ENCODE measurements at regions not wholly inside any gene's neighbourhood (a gene's known extent, or its start where the extent isn't known, plus 50 kb on each side); places are given as distances from the start of the nearest gene placed in this dataset.

DNA sequence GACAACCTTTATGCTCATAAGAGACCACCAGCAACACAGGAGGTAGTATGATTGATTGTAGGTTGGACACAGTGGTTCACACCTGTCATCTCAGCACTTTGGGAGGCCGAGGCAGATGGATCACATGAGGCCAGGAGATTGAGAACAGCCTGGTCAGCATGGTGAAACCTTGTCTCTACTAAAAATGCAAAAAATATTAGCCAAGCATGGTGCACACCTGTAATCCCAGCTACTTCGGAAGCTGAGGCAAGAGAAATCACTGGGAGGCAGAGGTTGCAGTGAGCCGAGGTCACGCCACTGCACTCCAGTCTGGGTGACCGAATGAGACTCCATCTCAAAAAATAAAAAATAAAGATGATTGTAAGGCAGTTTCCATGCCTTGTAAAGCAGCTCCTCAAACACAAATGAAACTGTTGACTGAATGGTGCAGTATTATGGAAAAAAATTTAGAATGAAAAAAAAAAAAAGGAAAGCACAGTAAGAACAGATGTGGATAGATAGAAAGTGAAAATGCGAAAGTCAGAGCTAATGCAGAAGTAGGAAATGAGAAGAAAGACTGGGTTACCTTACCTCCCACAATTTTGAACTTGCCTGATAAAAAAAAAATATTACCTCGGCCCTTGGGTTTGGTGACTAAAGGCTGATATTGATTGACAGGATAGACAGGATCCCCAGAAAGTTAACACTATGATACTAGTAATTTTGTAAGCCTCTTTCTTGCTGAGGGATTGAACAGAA, 249.2 kb upstream of the TRAM1L1 start:
- Histone ChIP-seq H2AK5ac (ENCODE audit: low read length, severe bottlenecking) (no peak overlapping the region), H2BK5ac (ENCODE audit: low read depth, low read length, poor library complexity, severe bottlenecking) (no peak overlapping the region), H3K23ac (ENCODE audit: low read length in 2 of 2) (no peak overlapping the region), H2BK12ac (ENCODE audit: low read length in 2 of 2) (no peak overlapping the region), H2BK15ac (ENCODE audit: low read depth, poor library complexity, severe bottlenecking) (no peak overlapping the region), H3K79me1 (replicated peaks; ENCODE audit: low read length, poor library complexity, severe bottlenecking) (no peaks in the 10 kb centered on the region), H3K4ac (ENCODE audit: low read depth in 1 of 2, low read length in 2 of 2) (no peak overlapping the region), H3K9ac (ENCODE audit: low read length) (no peak overlapping the region), H3K9me3 (ENCODE audit: control insufficient read depth, low read length) (no peaks in the 10 kb centered on the region), H4K8ac (ENCODE audit: low read length) (no peak overlapping the region), H4K91ac (ENCODE audit: low read length) (no peak overlapping the region), H3K27me3 (ENCODE audit: control insufficient read depth in 1 of 2, insufficient read depth in 1 of 2, low read length in 2 of 2) (no peaks in the 10 kb centered on the region), H3K4me1 (ENCODE audit: control insufficient read depth, insufficient read depth, low read depth, low read length) (no peaks in the 10 kb centered on the region), H3K4me3 (ENCODE audit: insufficient read depth in 1 of 2, low read depth in 1 of 2, low read length in 2 of 2) (no peak overlapping the region), H2BK120ac (ENCODE audit: low read depth, low read length) (no peak overlapping the region), H3K4me2 (ENCODE audit: low read length, poor library complexity, severe bottlenecking) (no peak overlapping the region), H3K36me3 (ENCODE audit: control insufficient read depth in 1 of 2, insufficient read depth in 2 of 2, low read depth in 1 of 2, low read length in 2 of 2) (no peaks in the 10 kb centered on the region), H3K18ac (ENCODE audit: low read depth in 1 of 2, low read length in 2 of 2) (no peak overlapping the region), H3K27ac (ENCODE audit: low read length, poor library complexity, severe bottlenecking) (no peak overlapping the region), H2AFZ (ENCODE audit: low read depth, low read length) (no peak overlapping the region), H3K14ac (ENCODE audit: low read length in 2 of 2) (peak overlapping the region in 1 of 2 experiments; percentile 15)
- WGBS: 93% methylated on average over 3 of the region's 7 CpGs
- DNase-seq: no peak

- H3K9me3 ChIP-seq (ENCODE audit: control insufficient read depth, low read length): no peaks in the 10 kb centered on the region
- no peak overlapping the region for H3K4me2 ChIP-seq (ENCODE audit: low read length, poor library complexity, severe bottlenecking)
- no peak for DNase-seq
- H2BK15ac ChIP-seq (ENCODE audit: low read depth, poor library complexity, severe bottlenecking): no peak overlapping the region
- H3K36me3 ChIP-seq (ENCODE audit: control insufficient read depth in 1 of 2, insufficient read depth in 2 of 2, low read depth in 1 of 2, low read length in 2 of 2): no peaks in the 10 kb centered on the region
- 96% methylated on average over 5 of the region's 5 CpGs for WGBS
- H3K79me1 ChIP-seq (replicated peaks; ENCODE audit: low read length, poor library complexity, severe bottlenecking): no peaks in the 10 kb centered on the region
- no peak overlapping the region for H2BK5ac ChIP-seq (ENCODE audit: low read depth, low read length, poor library complexity, severe bottlenecking)
- no peak overlapping the region for H2AK5ac ChIP-seq (ENCODE audit: low read length, severe bottlenecking)
- no peak overlapping the region for H3K23ac ChIP-seq (ENCODE audit: low read length in 2 of 2)
- H3K9ac ChIP-seq (ENCODE audit: low read length): no peak overlapping the region
- H3K4ac ChIP-seq (ENCODE audit: low read depth in 1 of 2, low read length in 2 of 2): no peak overlapping the region
- H3K18ac ChIP-seq (ENCODE audit: low read depth in 1 of 2, low read length in 2 of 2): no peak overlapping the region
- H4K8ac ChIP-seq (ENCODE audit: low read length): no peak overlapping the region
- no peak overlapping the region for H3K27ac ChIP-seq (ENCODE audit: low read length, poor library complexity, severe bottlenecking)
- H2AFZ ChIP-seq (ENCODE audit: low read depth, low read length): no peak overlapping the region
- no peak overlapping the region for H2BK120ac ChIP-seq (ENCODE audit: low read depth, low read length)
- H4K91ac ChIP-seq (ENCODE audit: low read length): no peak overlapping the region
- no peak overlapping the region for H2BK12ac ChIP-seq (ENCODE audit: low read length in 2 of 2)
- no peaks in the 10 kb centered on the region for H3K27me3 ChIP-seq (ENCODE audit: control insufficient read depth in 1 of 2, insufficient read depth in 1 of 2, low read length in 2 of 2)
- H3K14ac ChIP-seq (ENCODE audit: low read length in 2 of 2): no peak overlapping the region
- H3K4me1 ChIP-seq (ENCODE audit: control insufficient read depth, insufficient read depth, low read depth, low read length): no peaks in the 10 kb centered on the region
- no peak overlapping the region for H3K4me3 ChIP-seq (ENCODE audit: insufficient read depth in 1 of 2, low read depth in 1 of 2, low read length in 2 of 2)
These were observed 272.1 kb upstream of the TRAM1L1 start for GRCh38 chr4:117357437-117357836.

DNA sequence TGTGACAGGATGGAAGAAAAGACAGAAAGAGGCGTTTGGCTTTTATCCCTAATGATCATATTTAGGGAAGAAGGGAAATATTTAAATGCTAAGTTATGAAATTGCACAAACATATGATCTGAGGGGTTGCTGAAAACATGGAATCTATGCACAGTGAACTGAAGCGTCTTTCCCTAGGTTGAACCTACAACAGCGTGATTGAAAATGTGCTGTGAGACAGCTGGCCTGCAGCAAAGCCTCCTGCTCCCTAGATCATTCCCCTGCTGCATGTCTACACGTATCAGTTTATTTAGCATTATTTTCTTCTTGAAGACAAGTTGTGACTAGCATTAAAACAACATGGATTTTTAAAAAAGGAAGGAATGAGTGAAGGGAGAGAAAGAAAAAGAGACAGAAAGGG, 272.5 kb upstream of the TRAM1L1 start:
- WGBS: 93% methylated on average over 3 of the region's 4 CpGs
- H3K27me3 ChIP-seq (ENCODE audit: control insufficient read depth in 1 of 2, insufficient read depth in 1 of 2, low read length in 2 of 2): no peaks in the 10 kb centered on the region
- H3K4ac ChIP-seq (ENCODE audit: low read depth in 1 of 2, low read length in 2 of 2): no peak overlapping the region
- H3K9me3 ChIP-seq (ENCODE audit: control insufficient read depth, low read length): no peaks in the 10 kb centered on the region
- no peaks in the 10 kb centered on the region for H3K79me1 ChIP-seq (replicated peaks; ENCODE audit: low read length, poor library complexity, severe bottlenecking)
- no peak for DNase-seq
- H3K9ac ChIP-seq (ENCODE audit: low read length): no peak overlapping the region
- H2AFZ ChIP-seq (ENCODE audit: low read depth, low read length): no peak overlapping the region
- no peak overlapping the region for H2BK15ac ChIP-seq (ENCODE audit: low read depth, poor library complexity, severe bottlenecking)
- no peak overlapping the region for H3K4me2 ChIP-seq (ENCODE audit: low read length, poor library complexity, severe bottlenecking)
- H4K8ac ChIP-seq (ENCODE audit: low read length): no peak overlapping the region
- no peak overlapping the region for H2BK120ac ChIP-seq (ENCODE audit: low read depth, low read length)
- no peak overlapping the region for H3K4me3 ChIP-seq (ENCODE audit: insufficient read depth in 1 of 2, low read depth in 1 of 2, low read length in 2 of 2)
- H4K91ac ChIP-seq (ENCODE audit: low read length): no peak overlapping the region
- no peak overlapping the region for H3K27ac ChIP-seq (ENCODE audit: low read length, poor library complexity, severe bottlenecking)
- no peak overlapping the region for H3K14ac ChIP-seq (ENCODE audit: low read length in 2 of 2)
- H3K18ac ChIP-seq (ENCODE audit: low read depth in 1 of 2, low read length in 2 of 2): no peak overlapping the region
- no peak overlapping the region for H2AK5ac ChIP-seq (ENCODE audit: low read length, severe bottlenecking)
- no peak overlapping the region for H2BK12ac ChIP-seq (ENCODE audit: low read length in 2 of 2)
- no peak overlapping the region for H2BK5ac ChIP-seq (ENCODE audit: low read depth, low read length, poor library complexity, severe bottlenecking)
- no peaks in the 10 kb centered on the region for H3K4me1 ChIP-seq (ENCODE audit: control insufficient read depth, insufficient read depth, low read depth, low read length)
- H3K23ac ChIP-seq (ENCODE audit: low read length in 2 of 2): no peak overlapping the region
- no peaks in the 10 kb centered on the region for H3K36me3 ChIP-seq (ENCODE audit: control insufficient read depth in 1 of 2, insufficient read depth in 2 of 2, low read depth in 1 of 2, low read length in 2 of 2)

GRCh38 chr4:117370944-117371668, 285.7 kb upstream of the TRAM1L1 start:
- H2BK15ac ChIP-seq (ENCODE audit: low read depth, poor library complexity, severe bottlenecking): no peak overlapping the region
- no peak overlapping the region for H3K18ac ChIP-seq (ENCODE audit: low read depth in 1 of 2, low read length in 2 of 2)
- no peak overlapping the region for H2BK120ac ChIP-seq (ENCODE audit: low read depth, low read length)
- H2BK12ac ChIP-seq (ENCODE audit: low read length in 2 of 2): no peak overlapping the region
- no peak overlapping the region for H3K9ac ChIP-seq (ENCODE audit: low read length)
- no peaks in the 10 kb centered on the region for H3K4me1 ChIP-seq (ENCODE audit: control insufficient read depth, insufficient read depth, low read depth, low read length)
- H3K4ac ChIP-seq (ENCODE audit: low read depth in 1 of 2, low read length in 2 of 2): no peak overlapping the region
- H3K27ac ChIP-seq (ENCODE audit: low read length, poor library complexity, severe bottlenecking): no peak overlapping the region
- H3K4me2 ChIP-seq (ENCODE audit: low read length, poor library complexity, severe bottlenecking): no peak overlapping the region
- no peak for DNase-seq
- H4K91ac ChIP-seq (ENCODE audit: low read length): no peak overlapping the region
- no peaks in the 10 kb centered on the region for H3K27me3 ChIP-seq (ENCODE audit: control insufficient read depth in 1 of 2, insufficient read depth in 1 of 2, low read length in 2 of 2)
- no peaks in the 10 kb centered on the region for H3K36me3 ChIP-seq (ENCODE audit: control insufficient read depth in 1 of 2, insufficient read depth in 2 of 2, low read depth in 1 of 2, low read length in 2 of 2)
- H3K4me3 ChIP-seq (ENCODE audit: insufficient read depth in 1 of 2, low read depth in 1 of 2, low read length in 2 of 2): no peak overlapping the region
- WGBS: 97% methylated on average over 3 of the region's 4 CpGs
- H2AK5ac ChIP-seq (ENCODE audit: low read length, severe bottlenecking): no peak overlapping the region
- H3K79me1 ChIP-seq (replicated peaks; ENCODE audit: low read length, poor library complexity, severe bottlenecking): no peaks in the 10 kb centered on the region
- H3K14ac ChIP-seq (ENCODE audit: low read length in 2 of 2): no peak overlapping the region
- no peak overlapping the region for H2AFZ ChIP-seq (ENCODE audit: low read depth, low read length)
- no peak overlapping the region for H4K8ac ChIP-seq (ENCODE audit: low read length)
- no peaks in the 10 kb centered on the region for H3K9me3 ChIP-seq (ENCODE audit: control insufficient read depth, low read length)
- H3K23ac ChIP-seq (ENCODE audit: low read length in 2 of 2): no peak overlapping the region
- H2BK5ac ChIP-seq (ENCODE audit: low read depth, low read length, poor library complexity, severe bottlenecking): no peak overlapping the region
